Fibroblast of villous mesenchyme (primary cell): ENCODE measurements at regions not wholly inside any gene's neighbourhood (a gene's known extent, or its start where the extent isn't known, plus 50 kb on each side); places are given as distances from the start of the nearest gene placed in this dataset.

Experiments used
- DNase-seq: peaks from one replicate; pipeline ENCODE4 v3.0.0-alpha.2; 2010; ENCODE audit warnings: low read depth
- H3K4me3 ChIP-seq: 2 replicates; pipeline ENCODE4 v1.5.1; 2011; ENCODE audit warnings: low read depth, mild to moderate bottlenecking, low read length
- TF ChIP-seq, protein P1 (sequence below): IDR thresholded peaks from 2 replicates; pipeline ENCODE4 v1.5.1; 2012; ENCODE audit warnings: low read depth, mild to moderate bottlenecking, low read length; ENCODE audit not compliant: insufficient read depth

DNA sequence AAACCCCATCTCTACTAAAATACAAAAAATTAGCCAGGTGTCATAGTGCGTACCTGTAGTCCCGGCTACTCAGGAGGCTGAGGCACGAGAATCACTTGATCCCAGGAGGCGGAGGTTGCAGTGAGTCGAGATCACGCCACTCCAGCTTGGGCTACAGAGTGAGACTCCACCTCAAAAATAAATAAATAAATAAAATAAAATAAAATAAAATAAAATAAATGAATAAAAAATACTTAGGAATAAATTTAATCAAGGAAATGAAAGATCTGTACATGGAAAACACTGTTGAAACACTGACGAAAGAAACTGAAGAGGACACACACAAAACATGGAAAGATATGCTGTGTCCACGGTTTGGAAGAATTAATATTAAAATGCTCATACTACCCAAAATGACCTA, 56.5 kb upstream of the ASPRV1 start:
- no peak for DNase-seq
- H3K4me3 ChIP-seq, result no peak overlapping the region

DNA sequence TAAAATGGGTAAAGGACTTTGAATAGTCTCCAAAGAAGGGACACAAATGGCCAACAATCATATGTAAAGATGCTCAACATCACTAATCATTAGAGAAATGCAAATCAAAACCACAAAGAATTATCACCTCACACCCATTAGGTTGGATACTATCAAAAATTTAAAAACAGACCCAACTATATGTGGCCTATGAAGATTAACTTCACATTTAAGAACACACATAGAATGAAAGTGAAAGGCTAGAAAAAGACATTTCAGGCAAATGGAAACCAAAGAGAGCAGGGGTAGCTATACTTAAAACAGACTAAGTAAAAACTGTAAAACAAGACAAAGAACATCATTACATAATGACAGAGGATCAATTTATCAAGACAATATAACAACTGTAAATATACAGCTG, 53.5 kb upstream of the ASPRV1 start:
- H3K4me3 ChIP-seq, result no peak overlapping the region
- TF ChIP-seq, protein P1, sequence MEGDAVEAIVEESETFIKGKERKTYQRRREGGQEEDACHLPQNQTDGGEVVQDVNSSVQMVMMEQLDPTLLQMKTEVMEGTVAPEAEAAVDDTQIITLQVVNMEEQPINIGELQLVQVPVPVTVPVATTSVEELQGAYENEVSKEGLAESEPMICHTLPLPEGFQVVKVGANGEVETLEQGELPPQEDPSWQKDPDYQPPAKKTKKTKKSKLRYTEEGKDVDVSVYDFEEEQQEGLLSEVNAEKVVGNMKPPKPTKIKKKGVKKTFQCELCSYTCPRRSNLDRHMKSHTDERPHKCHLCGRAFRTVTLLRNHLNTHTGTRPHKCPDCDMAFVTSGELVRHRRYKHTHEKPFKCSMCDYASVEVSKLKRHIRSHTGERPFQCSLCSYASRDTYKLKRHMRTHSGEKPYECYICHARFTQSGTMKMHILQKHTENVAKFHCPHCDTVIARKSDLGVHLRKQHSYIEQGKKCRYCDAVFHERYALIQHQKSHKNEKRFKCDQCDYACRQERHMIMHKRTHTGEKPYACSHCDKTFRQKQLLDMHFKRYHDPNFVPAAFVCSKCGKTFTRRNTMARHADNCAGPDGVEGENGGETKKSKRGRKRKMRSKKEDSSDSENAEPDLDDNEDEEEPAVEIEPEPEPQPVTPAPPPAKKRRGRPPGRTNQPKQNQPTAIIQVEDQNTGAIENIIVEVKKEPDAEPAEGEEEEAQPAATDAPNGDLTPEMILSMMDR, result no peak
- DNase-seq, result no peak

More for the DNA sequence above, 56.5 kb upstream of the ASPRV1 start:
- TF ChIP-seq, protein P1, result no peak

DNA sequence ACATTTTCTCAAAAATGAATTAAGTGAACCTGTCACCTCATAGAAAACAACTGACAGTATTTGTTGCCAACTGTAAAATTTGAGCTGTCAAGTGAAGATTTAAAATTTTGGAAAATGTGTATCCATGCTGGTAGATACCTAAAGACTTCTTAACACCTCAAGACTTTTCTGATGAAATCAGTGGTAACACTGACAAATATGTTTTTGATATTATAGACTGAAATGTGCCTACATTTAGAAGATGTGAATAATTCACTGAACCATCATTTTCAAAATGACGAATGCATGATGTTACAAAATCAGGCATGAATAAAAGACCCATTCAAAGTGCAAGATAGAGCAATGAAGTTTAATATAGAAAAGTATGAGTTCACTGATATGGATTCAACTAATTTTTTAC, 51.5 kb upstream of the ASPRV1 start:
- TF ChIP-seq, protein P1, result no peak
- H3K4me3 ChIP-seq, result no peak overlapping the region
- no peak for DNase-seq

DNA sequence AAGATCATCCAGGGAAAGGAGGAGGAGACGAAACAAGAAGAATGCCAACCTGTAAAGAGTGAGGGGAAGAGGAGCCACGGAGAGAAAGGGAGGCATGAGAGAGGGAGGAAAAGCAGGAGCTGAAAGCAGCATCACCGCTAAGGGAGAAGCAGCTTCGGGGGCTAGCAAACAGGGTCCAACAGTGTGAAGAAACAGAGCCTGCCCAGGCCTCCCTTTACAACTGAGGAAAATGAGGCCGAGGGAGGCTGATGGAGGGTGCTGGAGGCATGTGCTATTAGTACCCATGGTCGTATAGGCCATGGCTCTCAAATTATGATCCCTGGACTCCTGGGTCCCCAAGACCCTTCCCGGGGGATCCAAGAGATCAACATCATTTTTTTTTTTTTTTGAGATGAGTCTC, 50.4 kb upstream of the ASPRV1 start:
- H3K4me3 ChIP-seq, result no peak overlapping the region
- no peak for DNase-seq
- TF ChIP-seq, protein P1, result no peak

DNA sequence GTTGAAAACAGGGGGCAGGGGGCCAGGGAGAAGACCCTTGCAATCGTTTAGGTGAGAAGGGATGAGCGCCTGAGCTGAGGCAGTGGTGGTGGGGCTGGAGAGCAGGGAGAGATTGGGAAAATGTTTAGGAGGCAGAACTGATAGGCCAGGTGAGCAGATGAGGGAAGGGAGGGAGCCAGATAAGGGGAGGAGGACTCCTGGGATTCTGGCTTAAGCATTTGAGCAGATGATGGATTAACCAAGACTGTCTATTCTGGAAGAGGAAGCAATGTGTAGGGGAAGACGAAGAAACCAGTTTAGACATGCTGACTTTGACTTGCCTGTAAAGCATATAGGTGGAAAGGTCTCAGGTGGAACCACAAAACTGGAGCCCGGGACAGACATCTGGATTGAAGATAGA, 49.9 kb upstream of the ASPRV1 start:
- DNase-seq, result no peak
- no peak overlapping the region for H3K4me3 ChIP-seq
- TF ChIP-seq, protein P1, result no peak
